ENCODE measurements at regions not wholly inside any gene's neighbourhood (a gene's known extent, or its start where the extent isn't known, plus 50 kb on each side); places are given as distances from the start of the nearest gene placed in this dataset.
"Not testable (repeated sequence)": the region's sequence is repeated elsewhere in the genome, so short reads cannot be mapped to it uniquely, and the experiment has no call there.

DNA sequence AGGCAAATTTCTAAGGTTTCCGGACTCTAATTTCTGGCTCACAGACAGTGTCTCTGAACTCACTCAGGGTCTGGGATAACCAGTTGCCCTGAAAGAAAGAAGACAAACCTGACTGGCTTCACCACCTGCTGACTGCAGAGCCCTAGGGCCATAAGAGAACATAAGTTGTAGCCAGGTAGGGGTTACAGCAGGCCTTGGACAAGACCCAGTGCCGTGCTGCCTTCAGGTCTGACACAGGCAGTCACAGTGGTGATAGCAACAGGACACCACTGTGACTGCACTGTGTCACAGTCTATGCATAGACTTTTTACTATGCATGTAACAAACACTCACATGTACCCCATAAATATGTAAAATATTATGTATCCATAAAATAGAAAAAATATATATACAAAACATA lies 508.5 kb downstream of the PID1 start:
- Histone ChIP-seq H3K27me3 (no peaks in the 10 kb centered on the region), H3K27ac (no peak overlapping the region), H3K36me3 (replicated peaks in 1 of 2; ENCODE audit: insufficient read depth in 1 of 2, low read depth in 2 of 2) (no peaks in the 10 kb centered on the region), H3K4me1 (no peaks in the 10 kb centered on the region), H3K9me3 (no peaks in the 10 kb centered on the region), H3K4me3 (no peak overlapping the region)
- intact Hi-C loops (cut with DNase I) = no loop called here
- DNase-seq = no peak
- TF ChIP-seq, protein P1, sequence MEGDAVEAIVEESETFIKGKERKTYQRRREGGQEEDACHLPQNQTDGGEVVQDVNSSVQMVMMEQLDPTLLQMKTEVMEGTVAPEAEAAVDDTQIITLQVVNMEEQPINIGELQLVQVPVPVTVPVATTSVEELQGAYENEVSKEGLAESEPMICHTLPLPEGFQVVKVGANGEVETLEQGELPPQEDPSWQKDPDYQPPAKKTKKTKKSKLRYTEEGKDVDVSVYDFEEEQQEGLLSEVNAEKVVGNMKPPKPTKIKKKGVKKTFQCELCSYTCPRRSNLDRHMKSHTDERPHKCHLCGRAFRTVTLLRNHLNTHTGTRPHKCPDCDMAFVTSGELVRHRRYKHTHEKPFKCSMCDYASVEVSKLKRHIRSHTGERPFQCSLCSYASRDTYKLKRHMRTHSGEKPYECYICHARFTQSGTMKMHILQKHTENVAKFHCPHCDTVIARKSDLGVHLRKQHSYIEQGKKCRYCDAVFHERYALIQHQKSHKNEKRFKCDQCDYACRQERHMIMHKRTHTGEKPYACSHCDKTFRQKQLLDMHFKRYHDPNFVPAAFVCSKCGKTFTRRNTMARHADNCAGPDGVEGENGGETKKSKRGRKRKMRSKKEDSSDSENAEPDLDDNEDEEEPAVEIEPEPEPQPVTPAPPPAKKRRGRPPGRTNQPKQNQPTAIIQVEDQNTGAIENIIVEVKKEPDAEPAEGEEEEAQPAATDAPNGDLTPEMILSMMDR (IDR thresholded peaks at IDR 0.05) = no peak
- TF ChIP-seq POLR2A (IDR thresholded peaks at IDR 0.05) = no peak
- ATAC-seq = no peak
- 69 to 70% methylated on average over 2 of the region's 2 CpGs for WGBS, 2 donors

DNA sequence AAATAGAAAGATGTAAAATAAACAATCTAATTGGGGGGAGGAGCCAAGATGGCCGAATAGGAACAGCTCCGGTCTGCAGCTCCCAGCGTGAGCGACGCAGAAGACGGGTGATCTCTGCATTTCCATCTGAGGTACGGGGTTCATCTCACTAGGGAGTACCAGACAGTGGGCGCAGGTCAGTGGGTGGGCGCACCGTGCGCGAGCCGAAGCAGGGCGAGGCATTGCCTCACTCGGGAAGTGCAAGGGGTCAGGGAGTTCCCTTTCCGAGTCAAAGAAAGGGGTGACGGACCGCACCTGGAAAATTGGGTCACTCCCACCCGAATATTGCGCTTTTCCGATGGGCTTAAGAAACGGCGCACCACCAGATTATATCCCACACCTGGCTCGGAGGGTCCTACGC lies 515.4 kb downstream of the PID1 start:
- ATAC-seq; H3K4me1 ChIP-seq; intact Hi-C loops (cut with DNase I); H3K27ac ChIP-seq; H3K27me3 ChIP-seq; H3K36me3 ChIP-seq (replicated peaks in 1 of 2; ENCODE audit: insufficient read depth in 1 of 2, low read depth in 2 of 2); H3K4me3 ChIP-seq; DNase-seq; H3K9me3 ChIP-seq: not testable (repeated sequence)
- 88 to 90% methylated on average over 20 to 25 of the region's 25 CpGs for WGBS, 2 donors

DNA sequence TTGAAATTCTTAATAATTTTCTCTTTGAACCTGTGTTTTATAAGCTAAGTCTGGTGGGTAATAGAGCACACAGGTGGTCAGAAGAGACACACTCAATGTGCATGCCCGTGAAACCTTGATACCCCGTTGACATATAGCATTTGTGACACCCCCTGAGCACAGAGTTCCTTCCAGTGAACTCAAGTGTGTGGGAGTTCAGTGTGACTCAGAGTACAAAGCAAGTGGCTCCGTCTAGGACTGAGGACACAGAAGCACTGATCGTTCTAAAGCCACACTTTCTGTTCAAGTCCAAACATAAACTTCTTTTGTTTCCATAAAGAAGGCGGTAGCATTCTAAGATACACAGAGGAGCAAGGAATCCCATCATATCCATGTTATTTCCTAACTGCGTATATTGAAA lies 523.6 kb downstream of the PID1 start:
- intact Hi-C loops (cut with DNase I) = no loop called here
- H3K27ac ChIP-seq = no peak overlapping the region
- H3K4me1 ChIP-seq = no peaks in the 10 kb centered on the region
- no peak overlapping the region for H3K4me3 ChIP-seq
- 51 to 57% methylated on average over 6 of the region's 6 CpGs for WGBS, 2 donors
- TF ChIP-seq POLR2A (IDR thresholded peaks at IDR 0.05) = no peak
- TF ChIP-seq, protein P1 (IDR thresholded peaks at IDR 0.05) = no peak
- no peaks in the 10 kb centered on the region for H3K36me3 ChIP-seq (replicated peaks in 1 of 2; ENCODE audit: insufficient read depth in 1 of 2, low read depth in 2 of 2)
- no peaks in the 10 kb centered on the region for H3K27me3 ChIP-seq
- no peak for ATAC-seq
- DNase-seq = no peak
- no peaks in the 10 kb centered on the region for H3K9me3 ChIP-seq

DNA sequence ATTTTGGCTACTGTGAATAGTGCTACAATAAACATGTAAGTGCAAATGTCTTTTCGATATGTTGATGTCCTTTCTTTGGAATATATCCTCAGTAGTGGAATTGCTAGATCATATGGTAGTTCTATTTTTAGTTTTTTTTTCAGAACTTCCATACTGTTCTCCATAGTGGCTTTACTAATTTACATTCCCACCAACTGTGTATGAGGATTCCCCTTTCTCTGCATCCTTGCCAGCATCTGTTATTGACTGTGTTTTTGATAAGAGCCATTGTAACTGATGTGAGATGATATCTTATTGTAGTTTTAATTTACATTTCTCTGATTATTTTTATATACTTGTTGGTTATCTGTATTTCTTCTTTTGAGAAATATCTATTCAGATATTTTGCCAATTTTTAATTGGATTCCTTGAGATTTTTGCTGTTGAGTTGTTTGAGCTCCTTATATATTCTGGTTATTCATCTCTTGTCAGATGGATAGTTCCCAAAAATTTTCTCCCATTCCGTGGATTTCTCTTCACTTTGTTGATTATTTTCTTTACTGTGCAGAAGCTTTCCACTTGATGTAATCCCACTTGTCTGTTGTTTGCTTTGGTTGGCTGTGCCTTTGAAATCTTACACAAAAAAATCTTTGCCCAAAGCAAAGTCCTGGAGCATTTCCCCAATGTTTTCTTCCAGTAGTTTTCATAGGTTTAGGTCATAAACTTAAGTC lies 532.3 kb downstream of the PID1 start:
- Histone ChIP-seq H3K27ac (no peak overlapping the region), H3K36me3 (replicated peaks in 1 of 2; ENCODE audit: insufficient read depth in 1 of 2, low read depth in 2 of 2) (no peaks in the 10 kb centered on the region), H3K4me3 (no peak overlapping the region), H3K4me1 (no peaks in the 10 kb centered on the region), H3K27me3 (no peaks in the 10 kb centered on the region), H3K9me3 (peaks cover 0 to 6% (median 0%) of the 10 kb centered on the region in 3 donors)
- no peak for DNase-seq
- no peak for TF ChIP-seq POLR2A (IDR thresholded peaks at IDR 0.05)
- TF ChIP-seq, protein P1 (IDR thresholded peaks at IDR 0.05) = no peak
- ATAC-seq = no peak
- 54 to 62% methylated on average over 2 of the region's 2 CpGs for WGBS, 2 donors
- intact Hi-C loops (cut with DNase I) = no loop called here

DNA sequence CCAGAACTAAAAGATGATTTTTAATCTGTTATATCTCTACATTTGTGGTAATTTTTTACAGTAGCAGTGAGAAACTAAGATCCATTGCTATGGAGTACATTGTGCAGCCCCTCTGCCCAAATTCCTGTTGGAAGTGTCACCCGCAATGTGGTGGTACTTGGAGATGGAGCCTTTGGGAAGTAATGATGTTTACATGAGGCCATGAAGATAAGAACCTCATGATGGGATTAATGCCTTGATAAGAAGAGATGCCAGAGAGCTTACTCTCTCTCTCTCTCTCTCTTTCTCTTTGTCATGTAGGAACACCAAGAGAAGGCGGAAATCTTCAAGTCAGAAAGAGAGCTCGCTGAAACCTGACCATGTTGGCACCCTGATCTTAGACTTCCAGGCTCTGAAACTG lies 535.4 kb downstream of the PID1 start:
- Histone ChIP-seq H3K27ac (no peak overlapping the region), H3K36me3 (replicated peaks in 1 of 2; ENCODE audit: insufficient read depth in 1 of 2, low read depth in 2 of 2) (no peaks in the 10 kb centered on the region), H3K9me3 (peaks cover 0 to 9% (median 0%) of the 10 kb centered on the region in 3 donors), H3K27me3 (no peaks in the 10 kb centered on the region), H3K4me3 (no peak overlapping the region), H3K4me1 (no peaks in the 10 kb centered on the region)
- WGBS, 2 donors = 81% methylated on average over 3 of the region's 3 CpGs
- no peak for TF ChIP-seq POLR2A (IDR thresholded peaks at IDR 0.05)
- TF ChIP-seq, protein P1 (IDR thresholded peaks at IDR 0.05) = no peak
- intact Hi-C loops (cut with DNase I) = no loop called here
- ATAC-seq = no peak
- DNase-seq = no peak

All from body of pancreas (tissue), 4 donors.